Loucy (cell line): ENCODE measurements at regions not wholly inside any gene's neighbourhood (a gene's known extent, or its start where the extent isn't known, plus 50 kb on each side); places are given as distances from the start of the nearest gene placed in this dataset.
"Not testable (repeated sequence)": the region's sequence is repeated elsewhere in the genome, so short reads cannot be mapped to it uniquely, and the experiment has no call there.

ENCODE experiments used
- EZH2phosphoT487 ChIP-seq: fragments of 200-600 bp; IDR thresholded peaks from 2 replicates; pipeline ENCODE4 v1.6.1; 2018; ENCODE audit warnings: antibody characterized with exemption, mild to moderate bottlenecking, moderate library complexity, borderline replicate concordance
- TF ChIP-seq, protein P1 (sequence below): fragments of 200-600 bp; sonication (generic); conservative IDR thresholded peaks from 2 replicates; pipeline ENCODE4 v1.5.1; 2014; ENCODE audit warnings: mild to moderate bottlenecking, antibody characterized with exemption, low read length

DNA sequence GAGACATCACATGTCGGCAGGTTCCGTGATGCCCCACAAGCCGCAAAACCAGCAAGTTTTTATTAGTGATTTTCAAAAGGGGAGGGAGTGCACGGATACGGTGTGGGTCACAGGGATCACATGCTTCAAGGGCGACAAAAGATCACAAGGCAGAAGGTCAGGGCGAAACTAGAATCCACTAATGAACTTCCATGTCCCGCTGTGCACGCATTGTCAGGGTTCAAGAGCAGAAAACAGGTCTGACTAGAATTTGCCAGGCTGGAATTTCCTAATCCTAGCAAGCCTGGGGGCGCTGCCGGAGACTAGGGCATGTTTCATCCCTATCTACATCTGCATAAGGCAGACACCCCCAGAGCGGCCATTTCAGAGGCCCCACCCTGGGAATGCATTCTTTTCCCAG, 225.2 kb downstream of the NPHP4 start:
- TF ChIP-seq, protein P1, sequence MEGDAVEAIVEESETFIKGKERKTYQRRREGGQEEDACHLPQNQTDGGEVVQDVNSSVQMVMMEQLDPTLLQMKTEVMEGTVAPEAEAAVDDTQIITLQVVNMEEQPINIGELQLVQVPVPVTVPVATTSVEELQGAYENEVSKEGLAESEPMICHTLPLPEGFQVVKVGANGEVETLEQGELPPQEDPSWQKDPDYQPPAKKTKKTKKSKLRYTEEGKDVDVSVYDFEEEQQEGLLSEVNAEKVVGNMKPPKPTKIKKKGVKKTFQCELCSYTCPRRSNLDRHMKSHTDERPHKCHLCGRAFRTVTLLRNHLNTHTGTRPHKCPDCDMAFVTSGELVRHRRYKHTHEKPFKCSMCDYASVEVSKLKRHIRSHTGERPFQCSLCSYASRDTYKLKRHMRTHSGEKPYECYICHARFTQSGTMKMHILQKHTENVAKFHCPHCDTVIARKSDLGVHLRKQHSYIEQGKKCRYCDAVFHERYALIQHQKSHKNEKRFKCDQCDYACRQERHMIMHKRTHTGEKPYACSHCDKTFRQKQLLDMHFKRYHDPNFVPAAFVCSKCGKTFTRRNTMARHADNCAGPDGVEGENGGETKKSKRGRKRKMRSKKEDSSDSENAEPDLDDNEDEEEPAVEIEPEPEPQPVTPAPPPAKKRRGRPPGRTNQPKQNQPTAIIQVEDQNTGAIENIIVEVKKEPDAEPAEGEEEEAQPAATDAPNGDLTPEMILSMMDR: not testable (repeated sequence)
- not testable (repeated sequence) for TF ChIP-seq EZH2phosphoT487
